GM19372 (cell line): ENCODE measurements at regions not wholly inside any gene's neighbourhood (a gene's known extent, or its start where the extent isn't known, plus 50 kb on each side); places are given as distances from the start of the nearest gene placed in this dataset.
"Not testable (repeated sequence)": the region's sequence is repeated elsewhere in the genome, so short reads cannot be mapped to it uniquely, and the experiment has no call there.

Source experiments
- ATAC-seq: cut with Tn5 transposase; IDR thresholded peaks from one replicate; pipeline ENCODE4 v1.9.1; 2021; ENCODE audit warnings: mild to moderate bottlenecking, low read depth, moderate library complexity; ENCODE audit not compliant: unreplicated experiment

DNA sequence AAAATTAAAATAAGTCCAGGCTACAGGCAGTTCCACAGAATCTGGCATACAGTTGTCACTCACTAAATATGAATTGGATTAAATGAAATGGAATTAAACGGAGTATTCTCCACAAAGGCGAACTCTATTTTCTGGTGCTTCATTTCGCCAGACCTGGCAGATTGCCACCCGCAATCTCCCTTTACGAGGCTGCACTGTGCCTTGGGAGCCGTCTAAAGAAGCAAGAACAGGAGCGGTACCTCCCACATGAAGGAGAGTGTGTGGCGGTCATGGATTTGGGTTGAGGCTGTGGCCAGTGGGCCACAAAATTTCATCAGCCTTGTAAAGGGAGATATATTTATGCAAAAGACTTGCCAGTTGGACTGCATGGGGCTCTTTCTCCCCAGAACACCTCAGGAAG lies 151.0 kb downstream of the OSR1 start:
- ATAC-seq: no peak

DNA sequence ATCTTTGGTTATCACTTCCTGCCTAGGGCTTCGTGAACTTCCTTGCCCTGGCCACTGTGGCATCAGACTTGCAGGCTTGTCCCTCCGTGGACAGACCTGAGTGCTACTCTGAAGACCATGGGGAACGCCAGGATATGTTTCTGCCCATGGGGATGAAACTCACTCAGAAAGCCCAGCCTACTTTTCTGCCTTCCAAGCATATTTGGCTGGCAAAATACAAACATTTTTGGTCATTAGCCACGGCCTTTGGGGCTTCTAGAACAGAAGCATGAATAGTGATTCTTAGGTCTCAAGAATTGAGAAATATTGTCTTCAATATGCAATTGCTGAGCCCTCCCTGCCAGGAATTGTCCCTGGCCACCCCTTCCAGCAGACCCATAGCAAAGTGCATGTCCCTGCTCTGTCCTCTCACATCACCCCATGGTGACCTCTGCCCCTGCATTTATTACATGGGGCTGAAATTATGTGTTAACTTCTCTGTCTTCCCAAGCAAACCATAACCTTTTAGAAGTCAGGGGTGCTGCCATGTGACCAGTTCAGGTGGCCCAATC lies 152.4 kb downstream of the OSR1 start:
- no peak for ATAC-seq

DNA sequence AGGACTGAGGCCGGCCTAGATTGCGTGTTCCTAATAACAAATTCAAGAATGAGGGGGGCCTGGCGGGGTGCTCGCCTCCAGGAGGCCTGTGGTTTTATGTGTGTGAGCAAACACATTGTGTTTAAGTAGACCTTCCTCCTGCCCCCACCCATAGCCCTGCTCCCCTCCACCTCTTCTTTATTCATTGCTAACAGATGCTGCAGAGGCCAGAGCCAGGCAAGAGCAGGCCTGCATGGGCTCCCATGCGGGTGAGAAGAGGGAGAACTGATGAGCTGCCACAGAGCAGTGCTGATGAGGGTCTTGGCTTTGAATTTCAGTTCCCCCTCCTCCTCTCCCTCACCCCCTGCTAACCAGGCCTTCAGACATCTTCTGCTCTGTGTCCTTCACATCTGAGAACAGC lies 154.6 kb downstream of the OSR1 start:
- ATAC-seq: no peak

DNA sequence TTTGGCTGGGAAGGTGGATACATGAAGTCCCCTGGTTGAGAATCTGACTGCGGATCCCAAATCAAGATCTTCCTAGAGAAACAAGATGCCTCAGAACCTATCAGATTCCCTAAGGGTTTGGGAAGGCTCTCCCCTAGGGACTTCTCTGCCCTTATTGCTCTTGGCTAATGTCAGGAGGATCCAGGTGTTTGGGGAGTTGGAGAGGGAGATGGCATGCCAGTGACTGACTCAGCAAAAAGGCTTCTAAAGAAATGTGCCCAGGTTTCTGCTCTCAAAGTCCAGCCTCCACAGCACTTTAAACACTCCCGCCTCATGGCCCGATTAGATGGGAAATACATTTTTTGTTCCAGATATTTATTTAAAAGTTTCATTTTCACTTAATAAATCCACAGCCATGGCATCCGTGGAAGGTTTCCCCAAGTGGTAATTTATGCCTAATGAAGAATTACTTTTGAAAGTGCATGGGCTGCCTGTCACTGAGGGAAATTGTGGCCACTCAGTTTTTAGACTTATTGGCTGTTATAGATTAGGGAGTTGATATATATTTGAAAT lies 156.4 kb downstream of the OSR1 start:
- ATAC-seq: no peak

DNA sequence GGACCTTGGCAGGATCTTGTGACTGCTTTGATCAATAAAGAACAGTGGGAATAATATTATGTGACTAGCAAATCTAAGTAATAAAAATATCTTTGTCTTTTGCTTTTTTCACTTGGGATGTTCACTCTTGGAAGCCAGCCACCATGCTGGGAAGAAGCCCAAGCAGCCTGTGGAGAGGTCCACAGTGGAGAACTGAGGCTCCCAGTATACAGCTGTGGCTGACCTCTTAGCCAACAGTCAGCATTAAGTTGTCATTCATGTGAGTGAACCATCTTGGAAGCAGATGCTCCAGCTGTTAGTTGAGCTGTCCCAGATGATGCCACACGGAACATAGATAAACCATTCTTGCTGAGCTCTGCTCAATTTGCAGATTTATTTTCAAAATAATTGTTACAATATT lies 160.0 kb downstream of the OSR1 start:
- no peak for ATAC-seq

DNA sequence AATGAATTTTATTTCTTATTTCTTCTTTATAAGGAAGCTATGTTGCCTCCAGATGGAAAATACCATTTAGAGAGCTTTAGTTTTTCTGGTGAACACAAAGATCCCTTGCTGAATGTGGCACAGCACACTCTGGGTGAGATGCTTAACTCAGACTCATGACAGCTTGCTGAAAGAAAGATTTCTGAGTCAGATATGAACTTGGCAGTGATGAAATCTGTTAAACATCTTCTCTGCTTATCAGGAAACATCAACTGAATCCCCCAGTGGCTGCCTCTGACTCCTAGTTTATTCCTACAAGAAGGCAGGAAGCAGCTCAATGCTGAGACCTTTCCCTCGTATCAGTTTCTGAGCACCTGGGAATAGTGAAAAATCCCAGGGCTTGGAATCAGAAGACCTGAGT lies 162.8 kb downstream of the OSR1 start:
- ATAC-seq: no peak

DNA sequence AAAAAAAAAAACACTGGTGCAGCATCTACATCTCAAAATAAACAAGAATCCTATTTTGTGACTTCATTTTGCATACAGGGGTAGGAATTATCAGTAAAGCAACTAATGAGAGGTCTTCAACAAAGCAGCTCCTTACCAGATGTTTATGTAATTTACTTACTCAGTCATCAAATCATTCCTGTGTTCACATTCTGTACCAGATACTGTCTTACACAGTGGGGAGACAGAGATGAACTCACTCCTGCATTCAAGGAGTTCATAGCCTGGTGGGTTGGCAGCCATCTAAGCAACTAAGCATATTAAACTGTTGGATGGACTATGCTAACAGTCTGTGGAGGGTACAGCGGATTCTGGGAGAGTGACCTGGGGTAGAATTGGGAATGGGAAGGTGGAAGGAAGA lies 169.0 kb downstream of the OSR1 start:
- no peak for ATAC-seq

DNA sequence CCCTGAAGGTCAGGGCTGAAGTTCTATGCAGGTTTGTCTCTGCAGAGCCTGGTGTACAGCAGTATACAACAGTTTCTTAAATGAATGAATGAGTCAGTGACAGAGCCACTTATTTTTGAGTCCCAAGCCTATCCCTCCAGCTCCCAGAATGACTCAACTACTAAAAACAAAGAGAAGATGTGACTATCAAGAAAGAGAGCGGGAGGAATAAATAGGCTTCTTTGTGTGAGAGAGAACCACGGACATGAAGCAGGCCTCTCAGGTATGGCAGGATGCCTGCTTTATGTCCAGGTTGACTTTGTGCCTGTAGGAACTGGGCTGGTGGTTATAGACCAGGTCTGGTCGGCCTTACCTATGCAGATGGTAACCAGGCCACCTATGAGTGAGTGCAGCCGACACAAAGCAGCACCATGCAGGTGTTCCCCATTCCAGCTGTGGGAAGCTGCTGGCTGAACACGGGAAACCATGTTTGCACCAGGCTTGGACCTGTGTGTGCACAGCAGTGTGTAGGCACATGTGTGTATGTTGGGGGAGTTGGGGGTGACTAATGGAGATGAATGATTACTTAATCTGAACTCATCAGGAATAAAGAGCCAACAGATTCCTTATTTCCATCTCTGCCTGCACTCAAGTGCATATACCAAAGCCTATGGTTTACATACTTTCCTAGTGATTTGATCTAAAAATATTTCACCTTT lies 171.0 kb downstream of the OSR1 start:
- ATAC-seq: no peak

DNA sequence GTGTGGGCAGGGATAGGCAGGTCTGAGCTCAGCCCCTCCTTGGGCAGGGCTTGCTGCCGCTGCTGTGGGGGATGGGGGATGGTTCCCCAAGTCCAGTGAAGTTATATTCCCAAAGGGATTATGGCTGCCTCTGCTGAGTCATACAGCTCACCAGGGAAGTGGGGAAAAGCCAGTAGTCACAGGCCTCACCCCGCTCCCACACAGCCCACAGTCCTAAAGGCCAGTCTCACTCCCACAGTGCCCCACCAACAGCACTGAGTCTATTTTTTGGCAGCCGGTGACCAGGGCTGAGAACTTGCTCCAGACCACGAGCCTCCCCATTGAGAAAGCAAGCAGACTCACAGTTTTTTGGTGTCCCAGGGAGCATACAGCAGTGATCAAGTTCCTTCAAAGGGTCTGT lies 173.3 kb downstream of the OSR1 start:
- no peak for ATAC-seq

DNA sequence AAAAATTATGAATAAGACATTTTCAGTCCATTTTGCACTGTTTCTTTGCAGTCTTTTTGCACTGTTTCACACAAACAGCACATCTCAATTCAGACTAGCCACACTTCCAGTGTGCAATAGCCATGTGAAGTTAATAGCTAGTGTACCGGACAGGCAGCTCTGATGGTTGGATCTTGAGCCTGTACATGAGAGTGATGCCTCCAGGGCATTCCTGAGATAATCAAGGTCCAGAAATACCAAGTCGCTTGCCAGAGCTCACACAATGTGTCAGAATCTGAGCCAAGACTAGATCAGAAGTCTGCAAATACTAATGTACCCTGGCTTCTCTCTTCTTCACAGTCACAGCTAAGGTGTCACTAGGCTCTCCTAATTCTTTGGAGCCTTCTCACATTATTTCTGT lies 180.2 kb downstream of the OSR1 start:
- ATAC-seq: no peak

DNA sequence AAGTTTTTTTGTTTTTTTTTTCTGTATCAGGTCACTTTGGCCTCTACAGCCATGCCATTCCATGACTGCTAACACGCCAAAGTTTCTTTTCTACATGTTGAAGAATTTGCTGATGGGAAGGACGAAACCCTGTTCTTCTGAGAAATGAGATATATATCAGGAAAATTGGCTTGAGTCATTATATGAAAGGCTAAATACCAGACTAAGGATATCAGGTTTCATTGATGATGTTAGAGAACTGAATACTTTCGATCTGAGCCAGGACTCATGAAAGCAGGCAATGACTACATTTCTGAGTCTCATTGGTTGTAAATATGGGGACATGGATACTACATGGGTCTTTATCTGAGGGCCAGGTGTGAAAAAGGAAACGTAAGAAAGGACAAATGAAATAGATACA lies 181.4 kb downstream of the OSR1 start:
- ATAC-seq: no peak

DNA sequence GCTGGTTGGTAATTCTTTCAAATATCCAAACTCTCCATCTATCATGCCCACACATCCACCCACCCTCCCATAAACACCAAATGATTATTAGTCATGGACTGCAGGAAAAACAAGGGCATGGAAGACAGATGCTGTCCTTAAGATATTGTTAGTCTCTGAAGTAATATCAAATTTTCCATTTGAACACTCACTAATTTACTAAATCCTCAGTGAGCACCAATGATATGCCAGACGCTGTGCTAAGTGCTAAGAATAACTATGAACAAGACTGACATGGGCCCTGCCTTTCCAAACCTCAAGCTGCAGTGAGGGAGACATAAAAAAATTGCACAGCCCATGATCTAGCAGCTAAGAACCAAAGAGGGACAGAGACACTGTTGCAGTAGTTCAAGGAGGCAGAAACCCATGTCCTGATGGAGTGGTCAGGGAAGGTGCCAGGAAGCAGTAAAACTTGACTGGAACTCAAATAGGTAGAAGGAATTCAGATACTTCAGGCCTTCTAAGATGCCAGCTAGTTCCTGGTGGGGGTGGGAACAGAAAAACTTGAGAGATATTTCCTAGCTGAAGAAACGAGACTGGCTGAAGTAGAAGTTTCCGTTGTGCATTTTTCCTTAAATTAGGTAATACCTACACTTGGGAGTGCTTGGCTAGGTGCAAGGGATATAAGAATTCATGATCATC lies 182.1 kb downstream of the OSR1 start:
- ATAC-seq: no peak

DNA sequence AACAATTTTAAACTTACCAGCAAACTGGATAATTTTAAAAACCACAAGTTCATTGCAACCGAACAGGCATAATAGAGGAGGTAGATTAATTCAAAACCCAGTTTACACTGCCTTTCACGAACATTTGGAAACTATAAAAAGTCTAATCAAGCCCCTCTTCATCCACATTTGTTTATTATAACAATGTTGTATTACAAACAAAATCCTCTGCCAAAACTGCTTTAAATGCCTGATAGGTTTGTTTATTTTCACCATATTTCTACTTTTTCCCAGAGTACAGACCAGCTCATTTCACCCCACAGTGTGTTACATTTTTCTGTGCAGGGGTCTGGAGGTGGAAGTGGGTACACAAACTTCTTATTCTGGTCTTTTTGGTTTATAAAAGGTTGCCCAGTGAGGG lies 184.2 kb downstream of the OSR1 start:
- ATAC-seq: no peak

DNA sequence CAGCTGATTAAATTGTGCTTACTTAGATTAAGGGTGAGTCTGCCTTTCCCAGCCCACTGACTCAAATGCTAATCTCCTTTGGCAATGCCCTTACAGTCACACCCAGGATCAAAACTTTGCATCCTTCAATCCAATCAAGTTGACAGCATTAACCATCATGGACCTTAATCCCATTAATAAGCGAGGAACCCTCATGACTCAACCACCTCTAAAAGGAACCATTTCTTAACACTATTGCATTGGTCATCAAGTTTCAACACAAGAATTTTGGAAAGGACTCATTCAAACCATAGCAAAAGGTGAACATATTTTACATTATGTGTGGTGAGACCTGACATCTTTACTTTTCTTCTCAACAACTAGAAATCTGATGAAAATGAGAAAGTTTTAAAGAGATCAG lies 187.0 kb downstream of the OSR1 start:
- ATAC-seq: no peak

DNA sequence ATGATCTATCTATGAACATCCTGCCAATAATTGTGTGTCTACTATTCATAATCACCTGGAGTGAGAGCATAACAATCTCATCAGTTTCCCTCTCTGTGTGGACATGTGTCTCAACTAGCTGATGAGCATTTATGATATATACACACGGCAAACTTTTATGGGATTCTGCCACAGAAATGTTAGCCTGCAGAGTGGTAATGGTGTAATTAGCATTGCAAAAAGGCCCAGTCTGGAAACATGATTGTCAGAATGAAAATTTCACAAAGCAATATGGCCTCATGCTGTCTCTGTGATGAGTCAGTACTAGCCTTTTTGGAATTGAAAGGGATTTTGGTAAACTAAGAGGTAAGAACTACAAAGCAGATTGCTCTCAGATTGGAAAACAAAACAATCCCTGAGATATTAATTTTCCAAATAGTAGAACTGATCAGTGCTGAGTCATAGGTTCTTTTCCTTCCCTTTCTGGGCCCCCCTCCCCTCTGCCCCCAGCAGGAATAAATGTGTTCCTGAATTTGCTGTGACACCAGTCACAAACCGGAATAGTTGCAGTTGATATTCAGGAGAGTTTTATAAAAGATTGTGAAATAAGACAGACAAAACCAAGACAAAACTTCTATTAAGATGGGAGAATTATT lies 189.2 kb downstream of the OSR1 start:
- no peak for ATAC-seq

DNA sequence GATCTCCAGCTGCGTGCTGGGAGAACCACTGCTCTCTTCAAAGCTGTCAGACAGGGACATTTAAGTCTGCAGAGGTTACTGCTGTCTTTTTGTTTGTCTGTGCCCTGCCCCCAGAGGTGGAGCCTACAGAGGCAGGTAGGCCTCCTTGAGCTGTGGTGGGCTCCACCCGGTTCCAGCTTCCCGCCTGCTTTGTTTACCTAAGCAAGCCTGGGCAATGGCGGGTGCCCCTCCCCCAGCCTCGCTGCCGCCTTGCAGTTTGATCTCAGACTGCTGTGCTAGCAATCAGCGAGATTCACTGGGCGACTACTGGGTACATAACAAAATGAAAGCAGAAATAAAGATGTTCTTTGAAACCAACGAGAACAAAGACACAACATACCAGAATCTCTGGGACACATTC lies 194.3 kb downstream of the OSR1 start:
- not testable (repeated sequence) for ATAC-seq

DNA sequence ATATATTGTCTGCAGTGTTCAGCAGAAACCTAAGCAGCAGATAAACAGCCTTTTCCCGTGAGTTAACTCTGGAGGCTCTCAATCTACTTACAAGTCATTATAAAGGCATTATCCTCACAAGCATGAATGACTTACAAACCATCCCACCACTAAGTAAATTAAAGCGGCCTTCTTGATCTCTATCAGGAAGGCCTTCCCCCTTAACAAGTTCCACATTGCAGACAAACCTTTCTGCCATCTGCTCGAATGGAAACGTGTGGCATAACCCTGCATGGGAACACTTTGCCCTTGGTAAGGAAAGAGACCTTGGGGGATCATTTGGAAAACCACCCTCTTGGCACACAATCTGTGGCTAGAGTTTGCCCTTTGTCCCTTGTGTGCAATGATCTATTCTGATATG lies 199.5 kb downstream of the OSR1 start:
- no peak for ATAC-seq

DNA sequence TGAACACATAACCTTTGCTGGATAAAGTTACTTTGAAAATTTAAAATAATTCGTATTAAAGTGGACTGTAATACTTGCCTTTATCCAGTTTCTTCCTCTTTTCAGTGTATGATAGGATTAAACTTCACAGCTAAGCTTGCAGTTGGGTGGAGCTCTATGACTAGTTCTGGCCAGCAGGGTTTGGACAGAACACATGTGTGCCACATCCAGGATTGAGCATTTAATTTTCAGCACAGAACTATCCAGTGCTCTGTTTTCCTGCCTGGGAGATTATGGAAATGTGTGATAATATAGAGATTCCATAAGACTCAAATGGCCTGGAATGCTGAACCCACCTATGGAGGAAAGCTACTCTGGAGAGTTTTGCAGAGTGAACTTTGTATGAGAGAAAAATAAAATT lies 200.2 kb downstream of the OSR1 start:
- ATAC-seq: no peak

DNA sequence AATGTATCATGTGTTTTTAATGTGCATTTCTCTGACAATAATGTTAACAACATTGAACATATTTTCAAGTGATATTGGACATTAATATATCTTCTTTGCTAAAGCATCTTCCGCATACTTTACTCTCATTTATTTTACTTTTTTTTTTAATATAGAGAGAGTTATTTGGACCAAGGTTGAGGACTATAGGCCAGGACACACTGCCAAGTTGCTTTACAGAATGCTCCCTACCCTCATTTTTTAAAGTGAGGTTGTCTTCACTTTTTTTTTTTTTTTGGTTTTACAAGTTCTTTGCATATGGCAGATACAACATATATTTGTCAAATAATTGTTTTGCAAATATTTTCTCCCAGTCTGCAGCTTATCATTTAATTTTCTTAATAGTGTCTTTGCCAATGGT lies 201.8 kb downstream of the OSR1 start:
- ATAC-seq: no peak

DNA sequence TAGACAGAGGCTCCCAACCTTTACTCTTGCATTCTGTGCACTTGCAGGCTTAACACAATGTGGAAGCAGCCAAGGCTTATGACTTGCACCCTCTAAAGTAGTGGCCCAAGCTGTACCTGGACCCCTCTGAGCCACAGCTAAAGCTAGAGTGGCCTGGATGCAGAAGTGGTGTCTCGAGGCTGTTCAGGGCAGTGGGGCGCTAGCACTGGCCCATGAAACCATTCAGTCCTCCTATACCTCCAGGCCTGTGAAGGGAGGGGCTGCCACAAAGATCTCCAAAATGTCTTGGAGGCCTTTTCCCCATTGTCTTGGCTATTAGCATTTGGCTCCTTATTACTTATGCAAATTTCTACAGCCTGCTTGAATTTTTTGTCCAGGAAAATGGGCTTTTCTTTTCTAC lies 207.7 kb downstream of the OSR1 start:
- ATAC-seq: no peak

DNA sequence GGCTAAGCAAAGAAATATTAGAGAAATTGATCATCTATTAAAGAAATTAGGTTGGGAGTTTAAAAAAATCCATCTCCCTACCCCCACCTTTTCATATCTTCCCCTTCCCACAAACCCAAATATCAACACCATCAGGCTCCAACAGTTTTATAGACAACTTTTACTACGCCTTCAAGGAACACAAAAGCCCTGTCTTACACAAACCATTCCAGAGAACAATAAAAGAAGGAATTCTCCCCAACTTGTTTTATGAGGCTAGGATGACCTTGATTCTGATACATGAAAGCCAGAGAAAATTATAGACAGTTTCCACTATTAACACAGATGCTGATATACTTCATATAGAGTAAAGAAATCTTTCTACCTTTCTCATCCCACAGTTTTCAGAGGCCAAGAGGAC lies 211.6 kb downstream of the OSR1 start:
- ATAC-seq: no peak
